ENCODE measurements at regions not wholly inside any gene's neighbourhood (a gene's known extent, or its start where the extent isn't known, plus 50 kb on each side); places are given as distances from the start of the nearest gene placed in this dataset.

- TF ChIP-seq ZNF12 (CRISPR knock-in tag; IDR thresholded peaks at IDR 0.05) (no peak), STAG1 (CRISPR knock-in tag; IDR thresholded peaks at IDR 0.05) (no peak), GABPA (IDR thresholded peaks at IDR 0.05; ENCODE audit: low read depth, low read length) (no peak), GABPA (CRISPR knock-in tag; IDR thresholded peaks at IDR 0.05; ENCODE audit: low read depth) (no peak), YY1 (IDR thresholded peaks at IDR 0.05; ENCODE audit: insufficient read depth, insufficient replicate concordance, low read depth, low read length) (no peak), ZMYM2 (CRISPR knock-in tag; IDR thresholded peaks at IDR 0.05) (no peak), NFKBIZ (CRISPR knock-in tag; IDR thresholded peaks at IDR 0.05) (no peak), RXRB (CRISPR knock-in tag; IDR thresholded peaks at IDR 0.05; ENCODE audit: borderline replicate concordance) (no peak), EP300 (IDR thresholded peaks at IDR 0.05; ENCODE audit: low read depth in 2 of 2, low read length in 2 of 2) (no peak), EP300 (CRISPR knock-in tag; IDR thresholded peaks at IDR 0.05; ENCODE audit: borderline replicate concordance) (no peak)
These were observed 251.8 kb upstream of the NR4A3 start for GRCh38 chr9:99569840-99570239.
